HG03066 (cell line): ENCODE measurements at regions not wholly inside any gene's neighbourhood (a gene's known extent, or its start where the extent isn't known, plus 50 kb on each side); places are given as distances from the start of the nearest gene placed in this dataset.
"Not testable (repeated sequence)": the region's sequence is repeated elsewhere in the genome, so short reads cannot be mapped to it uniquely, and the experiment has no call there.

ENCODE experiments used
- ATAC-seq: cut with Tn5 transposase; IDR thresholded peaks from one replicate; pipeline ENCODE4 v1.9.1; 2021; ENCODE audit warnings: low read depth; ENCODE audit not compliant: unreplicated experiment

DNA sequence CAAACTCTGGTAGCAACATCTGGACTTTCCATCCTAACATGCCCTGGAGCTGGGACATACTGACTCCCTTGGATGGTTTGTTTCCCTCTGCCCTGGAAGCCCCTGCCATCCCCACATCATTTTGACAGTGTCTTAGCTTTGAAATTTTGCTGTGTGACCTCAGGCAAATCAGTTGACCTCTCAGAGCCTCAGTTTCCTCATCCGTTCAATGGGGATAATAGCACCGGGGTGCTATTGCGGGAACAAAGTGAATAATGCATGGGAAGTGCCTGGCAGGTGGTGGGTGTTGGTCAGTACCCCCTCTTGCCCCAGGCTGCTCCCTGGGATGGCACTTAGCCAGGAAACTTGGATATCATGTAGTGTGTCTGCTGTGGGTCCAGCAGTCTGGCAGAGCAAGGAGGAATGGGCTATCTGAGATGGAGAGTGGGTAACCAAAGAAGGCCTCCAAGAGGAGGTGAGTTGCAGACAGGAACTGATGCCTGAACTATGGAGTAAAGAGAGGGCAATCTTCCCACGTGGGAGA, 88.6 kb downstream of the MRPL14 start:
- ATAC-seq: no peak

DNA sequence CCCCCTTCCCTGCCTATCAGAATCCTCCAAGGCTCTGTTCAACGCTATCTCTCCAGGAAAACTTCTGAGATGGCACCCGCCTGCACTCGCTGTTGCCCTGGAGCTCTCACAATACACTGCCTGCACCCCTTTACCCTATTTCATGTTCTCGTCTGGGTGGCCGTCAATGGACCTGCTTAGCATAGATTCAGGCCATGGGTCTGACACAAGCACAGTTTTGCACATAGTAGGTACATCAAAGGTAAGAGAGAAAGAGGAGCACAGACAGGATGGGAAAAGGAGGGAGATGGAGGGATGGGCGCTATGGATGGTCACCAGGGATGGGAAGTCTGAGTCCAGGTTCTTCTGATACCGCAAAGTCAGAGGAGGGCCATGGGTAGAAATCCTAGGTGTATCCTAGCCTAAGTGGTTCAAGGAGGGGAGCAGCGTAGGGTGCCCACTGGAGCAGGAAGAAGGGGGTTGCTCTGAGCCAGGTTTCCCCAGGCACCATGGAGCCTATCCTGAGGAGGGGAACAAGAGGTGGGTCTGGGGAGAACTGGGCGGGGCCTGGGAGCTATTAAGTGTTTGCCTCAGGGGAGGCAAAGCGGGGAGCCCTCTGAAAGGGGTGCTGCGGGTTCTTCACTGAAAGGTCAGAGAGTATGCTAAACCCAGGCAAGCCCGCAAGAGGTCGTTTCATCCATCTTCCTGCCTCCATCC, 89.3 kb downstream of the MRPL14 start:
- no peak for ATAC-seq

DNA sequence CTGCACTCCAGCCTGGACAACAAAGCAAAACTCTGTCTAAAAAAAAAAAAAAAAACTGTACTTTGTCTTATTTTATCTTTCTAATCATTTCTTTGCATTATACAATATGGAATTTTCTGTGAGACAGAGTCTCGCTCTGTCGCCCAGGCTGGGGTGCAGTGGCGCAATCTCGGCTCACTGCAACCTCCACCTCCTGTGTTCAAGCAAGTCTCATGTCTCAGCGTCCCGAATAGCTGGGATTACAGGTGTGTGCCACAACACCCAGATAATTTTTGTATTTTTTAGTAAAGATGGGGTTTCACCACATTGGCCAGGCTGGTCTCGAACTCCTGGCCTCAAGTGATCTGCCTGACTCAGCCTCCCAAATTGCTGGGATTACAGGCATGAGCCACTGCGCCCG, 90.0 kb downstream of the MRPL14 start:
- ATAC-seq: not testable (repeated sequence)

DNA sequence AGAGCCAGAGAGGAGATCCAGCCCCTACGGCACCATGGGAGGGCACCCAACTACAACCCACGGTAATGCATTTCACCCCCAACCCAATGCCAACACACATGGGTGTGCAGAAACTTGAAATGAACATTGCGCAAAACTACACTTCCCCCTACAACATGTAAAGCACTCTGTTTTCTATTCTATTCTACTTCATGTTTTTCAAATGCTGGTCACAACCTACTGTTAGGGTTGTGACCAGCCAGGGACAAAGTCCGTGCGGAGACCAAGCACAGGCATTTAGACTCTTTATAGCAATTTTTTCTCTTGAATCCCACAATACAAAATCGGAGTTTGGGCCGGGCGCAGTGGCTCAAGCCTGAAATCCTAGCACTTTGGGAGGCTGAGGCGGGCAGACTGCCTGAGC, 90.6 kb downstream of the MRPL14 start:
- ATAC-seq: no peak

DNA sequence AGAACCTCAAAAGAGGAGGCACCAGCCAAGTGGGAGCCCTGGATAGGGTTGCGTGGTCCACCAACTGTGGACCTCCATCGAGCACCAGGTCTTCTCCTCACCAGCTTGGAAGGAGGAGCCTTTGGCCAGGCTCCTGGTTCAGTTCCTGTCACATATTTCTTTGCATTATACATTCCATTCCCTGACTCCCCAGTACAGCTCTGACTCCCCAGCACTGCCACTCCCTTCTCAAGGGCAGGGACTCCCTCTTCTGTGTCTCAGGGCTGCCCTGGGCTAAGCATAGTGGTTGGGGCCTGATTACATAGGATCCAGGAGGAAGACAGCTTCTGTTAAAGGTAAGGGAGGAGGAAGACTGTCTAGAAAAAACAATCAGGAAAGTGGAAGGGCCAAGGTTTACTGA, 91.1 kb downstream of the MRPL14 start:
- ATAC-seq: no peak

DNA sequence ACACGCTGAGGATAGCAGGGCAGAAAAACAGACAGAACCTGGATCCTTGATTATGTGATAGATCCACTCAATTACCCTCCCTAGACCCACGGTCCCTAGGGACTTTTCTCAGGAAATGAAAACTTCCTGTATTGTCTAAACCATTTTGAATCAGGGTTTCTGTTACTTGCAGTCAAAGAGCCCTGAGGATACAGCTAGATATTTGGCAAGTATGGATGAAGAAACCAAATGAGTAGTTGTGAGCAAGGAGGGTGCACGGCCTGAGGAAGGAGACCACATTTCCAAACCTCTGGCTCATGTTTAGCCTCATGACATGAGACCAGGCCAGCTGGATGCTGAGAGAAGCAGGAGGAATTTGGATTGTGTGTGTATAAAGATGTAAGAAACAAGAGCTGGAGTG, 91.6 kb downstream of the MRPL14 start:
- ATAC-seq: no peak

DNA sequence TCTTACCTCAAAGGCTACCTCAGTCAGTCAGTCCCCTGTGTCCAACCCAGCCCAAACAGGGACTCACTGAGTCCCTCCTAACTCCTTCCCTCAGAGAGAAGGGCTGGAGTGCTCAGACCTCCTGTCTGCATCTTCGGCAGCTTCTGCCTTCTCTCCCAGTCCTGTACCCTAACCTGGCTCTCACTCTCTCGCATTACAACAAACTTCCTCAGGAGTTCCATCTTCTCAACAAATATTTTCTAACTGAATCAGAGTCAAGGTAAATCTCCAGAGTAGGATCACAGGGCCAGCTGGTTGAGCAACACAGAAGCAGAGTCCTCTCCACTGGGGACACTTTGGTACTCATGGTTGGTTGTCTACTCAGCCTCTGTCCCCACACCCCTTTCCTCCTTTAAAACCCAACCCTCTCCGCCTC, 92.3 kb downstream of the MRPL14 start:
- no peak for ATAC-seq

DNA sequence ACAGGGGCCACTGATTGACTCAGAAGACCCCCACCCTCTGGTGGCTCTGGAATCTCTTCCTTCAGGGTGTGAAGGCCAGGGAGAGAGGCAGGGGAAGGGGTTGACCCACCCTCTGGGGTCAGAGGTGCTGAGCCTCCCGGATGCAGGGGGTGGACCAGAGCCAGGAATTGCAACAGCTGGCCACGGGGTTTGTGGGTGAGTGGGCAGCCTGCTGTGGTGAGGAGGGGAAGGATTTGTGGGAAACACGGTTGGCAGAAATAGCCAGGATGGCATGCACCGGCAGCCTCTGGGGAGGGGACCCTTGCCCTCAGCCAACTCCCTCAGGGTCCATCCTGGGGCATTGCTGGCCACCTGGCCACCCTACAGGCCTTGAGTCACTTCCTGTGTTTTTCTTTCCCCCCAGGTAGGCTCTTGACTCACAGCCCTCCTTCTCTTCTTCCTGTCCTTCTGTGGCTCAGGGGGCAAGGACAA, 92.8 kb downstream of the MRPL14 start:
- no peak for ATAC-seq

DNA sequence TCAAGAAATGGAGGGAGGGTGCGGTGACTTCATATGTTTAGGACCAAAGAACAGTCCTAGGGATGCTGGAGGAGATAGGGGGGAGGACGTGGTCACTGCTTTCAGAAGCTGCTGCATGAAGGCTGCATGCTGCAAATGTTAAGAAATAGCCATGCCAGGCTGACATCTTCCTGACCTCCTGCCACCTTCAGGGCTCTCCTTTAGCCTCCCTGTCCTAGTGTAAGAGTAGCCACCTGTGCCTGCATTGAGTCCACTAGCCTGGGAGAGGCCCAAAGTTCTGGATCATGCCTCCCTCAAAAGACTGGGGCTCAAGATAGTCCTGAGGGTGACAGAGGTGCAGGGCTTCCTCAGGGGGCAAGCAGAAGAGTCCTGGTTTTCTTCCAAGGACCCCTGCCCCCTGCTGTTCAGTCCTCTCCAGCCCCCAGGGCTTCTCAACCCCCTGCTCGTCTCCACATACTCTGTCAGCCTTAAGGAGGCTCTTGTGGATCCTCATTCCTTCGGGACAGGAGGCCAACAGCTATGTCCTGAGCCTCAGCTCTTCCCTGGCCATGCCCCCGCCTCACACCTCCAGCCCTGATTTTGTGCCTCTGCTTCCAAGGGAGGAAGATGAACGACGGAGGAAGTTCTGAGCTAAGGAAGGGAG, 96.3 kb downstream of the MRPL14 start:
- ATAC-seq: no peak

DNA sequence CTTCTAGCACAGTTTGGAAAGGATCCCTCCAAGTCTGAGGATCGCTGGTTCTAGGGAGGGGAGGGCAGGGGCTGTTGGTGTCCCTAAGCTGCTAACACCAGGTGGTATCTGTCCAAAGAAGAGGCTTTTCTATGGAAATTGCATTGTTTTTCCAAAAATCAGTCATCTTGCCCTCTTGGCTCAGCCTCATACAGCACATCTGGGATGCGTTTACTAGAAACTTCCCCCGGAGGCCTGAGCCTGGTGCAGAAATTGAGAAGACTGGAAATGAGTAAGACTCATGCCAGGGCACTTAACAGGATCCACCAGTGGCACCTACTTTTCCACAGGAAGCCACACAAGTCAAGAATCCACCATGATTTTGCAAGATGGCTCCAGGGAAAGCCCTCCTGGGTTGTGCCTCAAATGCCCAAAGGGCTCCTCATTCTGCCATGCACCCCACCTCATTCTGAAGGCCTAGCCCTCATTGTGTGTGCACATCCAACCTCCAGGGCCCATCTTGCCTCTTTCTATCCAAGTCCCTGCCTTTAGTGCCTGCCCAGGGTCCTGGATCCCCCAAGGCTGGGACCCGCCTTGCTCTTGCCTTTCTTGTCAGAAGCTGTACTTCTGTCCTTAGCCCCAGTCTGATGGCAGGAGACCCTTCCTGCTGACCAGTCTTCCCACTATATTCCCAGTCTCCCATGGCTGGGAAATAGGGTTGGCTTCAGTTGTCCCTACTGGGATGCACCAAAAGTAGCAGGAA, 97.6 kb downstream of the MRPL14 start:
- ATAC-seq: no peak

DNA sequence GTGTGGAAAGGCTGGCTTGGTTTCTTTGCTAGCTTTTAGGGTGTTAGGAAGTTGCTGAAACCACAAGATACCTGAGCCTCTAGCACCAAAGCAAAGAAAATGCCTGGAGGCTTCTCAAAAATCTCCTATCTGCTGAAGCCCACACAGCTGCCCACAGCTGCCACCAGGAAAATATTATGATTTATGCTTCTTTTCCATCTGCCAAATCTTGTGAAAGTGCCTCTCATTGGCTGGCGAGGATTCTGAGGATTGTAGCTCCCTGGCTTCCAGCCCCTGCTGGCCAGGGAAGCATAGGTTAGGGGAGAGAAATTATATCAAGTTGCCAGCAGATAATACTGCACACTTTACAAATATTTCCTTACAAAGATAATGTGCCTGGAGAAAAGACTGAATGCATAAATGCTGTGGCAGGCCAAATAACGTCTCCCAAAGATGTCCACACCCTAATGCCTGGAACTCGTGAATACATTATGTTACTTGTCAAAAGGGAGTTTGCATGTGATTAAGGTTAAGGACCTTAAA, 98.4 kb downstream of the MRPL14 start:
- ATAC-seq: no peak

DNA sequence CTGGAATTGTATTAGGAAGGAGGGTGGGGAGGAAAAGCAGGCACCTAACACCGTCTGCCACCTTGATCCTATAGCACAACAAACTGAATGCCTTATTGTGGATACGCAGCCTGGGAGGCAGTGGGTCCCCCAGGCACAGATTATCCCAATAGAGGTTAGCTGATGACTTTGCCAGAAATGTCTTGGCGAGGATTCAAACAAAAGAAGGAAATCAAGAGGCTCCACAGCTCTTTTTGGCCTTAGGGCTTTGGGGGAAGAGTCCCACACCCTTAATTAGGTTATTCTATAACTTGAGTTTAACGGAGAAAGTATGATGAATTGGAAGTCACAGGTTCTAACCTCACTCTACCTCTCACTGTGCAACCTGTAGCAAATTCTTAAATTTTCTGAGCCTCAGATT, 102.0 kb downstream of the MRPL14 start:
- ATAC-seq: no peak

DNA sequence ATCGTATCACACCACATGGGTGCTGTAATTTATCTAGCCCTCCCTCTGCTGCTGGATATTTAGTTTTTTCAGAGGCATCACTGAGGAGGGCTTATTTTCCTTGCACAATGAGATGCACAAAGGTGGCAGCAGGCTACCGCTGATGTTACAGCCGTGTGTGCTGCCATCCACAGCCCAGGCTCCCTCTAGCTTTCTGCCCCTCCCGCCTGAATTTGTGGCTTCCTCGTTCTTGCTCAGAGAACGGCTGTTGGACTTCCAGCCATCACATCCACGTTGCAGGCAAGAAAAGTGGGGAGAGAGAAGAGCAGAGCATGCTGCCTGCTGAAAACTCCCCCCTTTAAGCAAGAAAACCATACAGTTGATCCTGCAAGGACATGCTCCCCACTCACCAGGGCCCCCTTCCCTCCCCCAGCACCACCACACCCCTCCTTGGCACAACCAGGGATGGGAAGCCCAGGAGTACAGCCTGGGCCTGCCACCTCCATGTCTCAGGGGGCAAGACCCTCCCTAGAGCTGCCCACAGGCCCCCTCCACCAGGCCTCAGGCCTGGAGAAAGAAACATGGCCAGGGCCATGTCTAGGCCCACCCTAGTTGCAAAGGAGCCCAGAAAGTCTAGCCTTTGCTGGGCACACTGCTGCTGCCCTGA, 102.6 kb downstream of the MRPL14 start:
- ATAC-seq: no peak

DNA sequence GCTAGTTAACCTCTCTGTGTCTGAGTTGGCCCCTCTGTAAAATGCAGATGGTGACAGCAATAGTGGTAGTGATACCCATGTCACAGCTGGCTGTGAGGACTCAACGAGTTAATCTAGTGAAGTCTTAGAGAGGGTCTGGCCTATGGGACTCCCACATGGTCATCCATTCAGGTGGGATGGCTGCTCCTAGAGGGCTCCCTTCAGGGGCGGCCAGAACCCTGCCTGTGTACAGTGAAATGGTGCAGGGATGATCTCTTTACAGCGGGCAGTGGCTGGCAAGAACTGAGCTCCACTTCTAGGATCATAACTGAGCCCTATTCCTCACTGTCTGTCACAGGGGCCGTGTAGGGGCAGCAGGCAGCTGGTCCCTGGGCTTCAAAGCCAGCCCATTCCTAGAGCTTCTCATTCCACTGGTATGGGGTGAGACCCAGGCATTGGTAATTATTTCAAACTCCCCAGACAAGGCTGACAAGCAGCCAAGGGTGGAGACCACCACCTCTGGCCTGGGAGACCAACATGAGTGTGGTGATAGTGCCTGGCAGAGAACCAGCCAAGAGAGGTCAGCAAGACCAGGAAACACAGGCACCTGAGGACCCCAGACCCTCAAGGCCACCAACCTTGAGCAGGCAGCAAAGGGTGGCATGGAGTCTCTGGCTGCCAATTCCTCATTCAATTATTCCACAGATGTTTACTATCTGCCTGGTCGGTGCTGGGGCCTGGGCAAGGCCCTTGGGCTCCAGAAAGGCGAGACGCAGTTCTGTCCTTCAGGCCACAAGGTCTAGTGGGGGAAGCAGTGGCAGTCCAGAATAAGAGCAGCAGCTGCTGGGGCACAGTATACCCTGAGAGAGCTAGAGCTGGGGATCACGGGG, 103.4 kb downstream of the MRPL14 start:
- ATAC-seq: no peak

DNA sequence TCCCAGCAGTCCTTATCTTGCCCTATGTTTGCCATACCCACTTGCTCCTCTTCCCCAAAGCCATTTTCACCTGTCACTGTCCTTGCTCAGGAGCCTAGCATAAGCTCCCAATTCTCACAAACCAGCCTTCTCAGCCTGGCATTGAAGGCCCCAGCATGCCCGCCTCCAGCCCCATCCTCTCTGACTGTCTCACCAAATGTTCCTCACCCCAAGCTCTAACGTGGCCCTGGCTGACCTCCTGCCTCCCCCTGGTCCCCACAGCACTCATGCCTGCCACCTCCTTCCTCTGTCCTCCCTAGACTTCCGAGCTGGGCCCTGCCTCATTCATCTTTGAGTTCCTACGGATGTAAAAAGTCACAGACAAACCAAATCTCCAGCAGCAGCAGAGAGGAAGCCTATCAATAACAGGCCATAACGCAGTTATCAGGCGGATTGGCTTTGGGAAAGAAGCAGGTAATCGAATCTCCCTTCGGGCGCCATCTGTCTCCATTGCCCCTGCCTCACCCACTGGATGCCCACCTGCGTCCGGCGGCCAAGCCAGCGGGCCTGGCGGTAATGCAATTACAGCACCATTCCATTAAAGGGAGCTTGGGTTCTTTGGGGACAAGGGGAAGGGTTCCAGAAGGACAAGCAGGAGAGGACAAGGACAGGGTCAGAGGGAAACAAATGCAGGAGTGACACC, 104.4 kb downstream of the MRPL14 start:
- ATAC-seq: no peak

DNA sequence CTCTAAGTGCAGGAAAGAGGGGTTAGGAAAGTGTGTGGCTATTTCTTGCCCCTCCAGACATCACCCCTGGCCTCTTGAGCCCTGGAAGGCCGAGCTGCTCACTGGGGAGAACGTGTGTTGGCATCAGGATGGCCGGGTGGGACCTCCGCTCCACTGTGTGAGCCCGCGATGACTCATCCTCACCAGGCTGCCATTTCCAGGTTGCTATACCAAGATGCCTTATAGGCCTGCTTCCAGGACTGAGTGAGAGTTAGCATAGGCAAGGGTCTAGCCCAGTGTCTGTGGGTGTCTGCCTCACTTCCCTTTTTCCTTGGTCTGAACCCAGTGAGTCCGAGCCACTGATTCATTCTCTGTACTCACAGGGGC, 105.0 kb downstream of the MRPL14 start:
- ATAC-seq: no peak

DNA sequence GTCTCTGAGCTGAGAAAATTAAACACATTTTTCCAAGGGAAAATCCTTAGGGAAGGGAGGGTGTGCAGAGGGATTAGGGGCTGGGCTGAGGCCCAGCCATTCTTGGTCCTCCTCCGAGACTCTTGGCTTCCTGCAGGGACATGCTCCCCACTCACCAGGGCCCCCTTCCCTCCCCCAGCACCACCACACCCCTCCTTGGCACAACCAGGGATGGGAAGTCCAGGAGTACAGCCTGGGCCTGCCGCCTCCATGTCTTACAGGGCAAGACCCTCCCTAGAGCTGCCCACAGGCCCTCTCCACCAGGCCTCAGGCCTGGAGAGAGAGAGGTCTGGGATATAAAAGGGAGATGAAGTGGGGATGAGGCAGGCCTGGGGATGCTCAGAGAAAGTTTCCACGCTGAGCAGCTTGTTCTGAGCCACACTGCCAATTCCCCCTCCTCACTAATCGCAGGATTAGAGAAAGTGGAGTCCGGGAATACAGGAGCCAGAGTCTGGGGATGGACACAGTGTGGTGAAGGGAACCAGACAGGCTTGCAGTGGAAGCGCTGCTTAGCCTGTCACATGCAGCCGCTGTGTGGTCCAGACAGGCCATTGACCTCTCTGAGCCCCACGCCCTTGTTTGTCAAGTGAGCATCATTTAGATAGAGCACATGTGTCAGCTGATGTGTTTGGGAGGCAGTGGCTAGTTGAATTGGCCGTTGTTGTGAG, 105.5 kb downstream of the MRPL14 start:
- ATAC-seq: no peak

DNA sequence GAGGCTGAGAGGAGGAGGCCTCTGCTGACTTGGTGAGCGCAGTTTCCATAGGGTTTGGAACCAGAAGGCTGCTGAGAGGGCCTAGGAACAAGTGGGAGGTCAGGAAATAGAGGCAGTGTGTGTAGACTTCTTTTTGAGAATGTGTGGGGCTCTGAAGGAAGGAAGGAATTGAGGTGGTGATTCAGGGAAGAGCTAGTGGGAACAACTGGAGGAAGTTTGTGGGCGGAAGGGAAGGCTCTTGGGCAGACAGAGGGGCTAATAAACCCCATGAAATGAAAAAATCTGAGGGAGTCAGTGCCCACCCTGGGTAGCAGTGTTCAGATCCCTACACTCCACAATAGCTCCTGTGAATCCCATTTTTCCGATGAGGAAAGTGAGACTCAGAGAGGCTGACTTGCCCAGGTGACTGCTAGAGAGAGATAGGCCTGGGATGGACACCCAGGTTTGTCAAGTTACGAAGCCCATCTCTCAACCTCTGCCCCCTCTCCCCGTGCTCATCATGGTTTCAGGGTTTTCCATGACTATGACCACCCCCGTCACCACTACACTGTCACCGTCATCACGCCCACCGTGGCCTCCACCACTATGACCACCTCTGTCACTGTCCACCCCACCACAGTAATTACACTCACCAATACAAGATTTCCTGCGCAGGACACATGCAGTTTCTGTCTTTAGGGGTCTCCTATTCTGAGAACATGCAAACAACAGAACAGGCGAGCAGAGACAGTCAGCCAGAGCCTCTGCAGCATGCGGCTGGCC, 106.4 kb downstream of the MRPL14 start:
- no peak for ATAC-seq
